Mesenchymal stem cell (in vitro differentiated cells and primary cell): ENCODE measurements at regions not wholly inside any gene's neighbourhood (a gene's known extent, or its start where the extent isn't known, plus 50 kb on each side); places are given as distances from the start of the nearest gene placed in this dataset.

ENCODE experiments used
- DNase-seq: peaks from one replicate; pipeline ENCODE4 v3.0.0-alpha.2; 2013
- H2AFZ ChIP-seq: one replicate; pipeline ENCODE4 v1.6.1; 2013; ENCODE audit warnings: low read depth, mild to moderate bottlenecking, control low read depth, inconsistent platforms, low read length, moderate library complexity
- H2AK5ac ChIP-seq: 2 replicates; pipeline ENCODE4 v1.6.1; 2013; ENCODE audit warnings: low read length, moderate library complexity, mild to moderate bottlenecking, inconsistent platforms; ENCODE audit not compliant: severe bottlenecking
- H2BK120ac ChIP-seq: one replicate; pipeline ENCODE4 v1.6.1; 2013; ENCODE audit warnings: low read depth, mild to moderate bottlenecking, inconsistent platforms, low read length, moderate library complexity
- H2BK12ac ChIP-seq, 2 experiments: one replicate each; pipeline ENCODE4 v1.6.1; 2013; ENCODE audit warnings: inconsistent platforms in 2 of 2, low read length in 2 of 2, mild to moderate bottlenecking in 2 of 2, moderate library complexity in 2 of 2, control low read depth in 1 of 2
- H2BK15ac ChIP-seq: one replicate; pipeline ENCODE4 v1.6.1; 2013; ENCODE audit warnings: mild to moderate bottlenecking, low read depth, inconsistent platforms; ENCODE audit not compliant: poor library complexity, severe bottlenecking
- H2BK5ac ChIP-seq: 2 replicates; pipeline ENCODE4 v1.6.1; 2013; ENCODE audit warnings: low read depth, mild to moderate bottlenecking, low read length, control low read depth, inconsistent platforms; ENCODE audit not compliant: poor library complexity, severe bottlenecking
- H3K14ac ChIP-seq, 2 experiments: one replicate each; pipeline ENCODE4 v1.6.1; 2013; ENCODE audit warnings: inconsistent platforms in 2 of 2, low read length in 2 of 2, control low read depth in 1 of 2, mild to moderate bottlenecking in 1 of 2, moderate library complexity in 1 of 2
- H3K18ac ChIP-seq, 2 experiments: one replicate each; pipeline ENCODE4 v1.6.1; 2013; ENCODE audit warnings: inconsistent platforms in 2 of 2, low read length in 2 of 2, control low read depth in 1 of 2, low read depth in 1 of 2, mild to moderate bottlenecking in 1 of 2
- H3K23ac ChIP-seq, 2 experiments: one replicate each; pipeline ENCODE4 v1.6.1; 2013; ENCODE audit warnings: inconsistent platforms in 2 of 2, low read length in 2 of 2, mild to moderate bottlenecking in 2 of 2, moderate library complexity in 2 of 2, control low read depth in 1 of 2
- H3K27ac ChIP-seq: 2 replicates; pipeline ENCODE4 v1.5.1; 2013; ENCODE audit warnings: mild to moderate bottlenecking, moderate library complexity, low read length, control low read depth, inconsistent platforms; ENCODE audit not compliant: poor library complexity, severe bottlenecking
- H3K27me3 ChIP-seq, 2 experiments: 2 replicates each; pipeline versions ENCODE4 v1.6.1 to v1.7.0; 2013; ENCODE audit warnings: low read length in 2 of 2, mild to moderate bottlenecking in 2 of 2, moderate library complexity in 2 of 2, control low read depth in 1 of 2, inconsistent platforms in 1 of 2; ENCODE audit not compliant: control insufficient read depth in 1 of 2, insufficient read depth in 1 of 2
- H3K36me3 ChIP-seq, 2 experiments: 2 replicates each; pipeline versions ENCODE4 v1.6.1 to v1.7.0; 2013; ENCODE audit warnings: low read length in 2 of 2, control low read depth in 1 of 2, inconsistent platforms in 1 of 2, low read depth in 1 of 2, mild to moderate bottlenecking in 1 of 2; ENCODE audit not compliant: insufficient read depth in 2 of 2, control insufficient read depth in 1 of 2
- H3K4ac ChIP-seq, 2 experiments: one replicate each; pipeline ENCODE4 v1.6.1; 2013; ENCODE audit warnings: inconsistent platforms in 2 of 2, low read length in 2 of 2, mild to moderate bottlenecking in 2 of 2, moderate library complexity in 2 of 2, control low read depth in 1 of 2, low read depth in 1 of 2
- H3K4me1 ChIP-seq: 2 replicates; pipeline ENCODE4 v1.6.1; 2013; ENCODE audit warnings: low read depth, low read length, control low read depth; ENCODE audit not compliant: control insufficient read depth, insufficient read depth
- H3K4me2 ChIP-seq: 2 replicates; pipeline ENCODE4 v1.6.1; 2013; ENCODE audit warnings: low read length, mild to moderate bottlenecking, inconsistent platforms; ENCODE audit not compliant: poor library complexity, severe bottlenecking
- H3K4me3 ChIP-seq, 2 experiments: 2 replicates each; pipeline versions ENCODE4 v1.5.1 to v1.7.0; 2013; ENCODE audit warnings: low read length in 2 of 2, mild to moderate bottlenecking in 2 of 2, control low read depth in 1 of 2, low read depth in 1 of 2; ENCODE audit not compliant: insufficient read depth in 1 of 2
- H3K79me1 ChIP-seq: replicated peaks from 2 replicates; pipeline ENCODE4 v1.6.1; 2013; ENCODE audit warnings: mild to moderate bottlenecking, control low read depth, low read length, inconsistent platforms; ENCODE audit not compliant: poor library complexity, severe bottlenecking
- H3K9ac ChIP-seq: 2 replicates; pipeline ENCODE4 v1.7.0; 2013; ENCODE audit warnings: mild to moderate bottlenecking, low read length, moderate library complexity
- H3K9me3 ChIP-seq: 2 replicates; pipeline ENCODE4 v1.7.0; 2013; ENCODE audit warnings: mild to moderate bottlenecking, low read length; ENCODE audit not compliant: control insufficient read depth
- H4K8ac ChIP-seq: one replicate; pipeline ENCODE4 v1.6.1; 2013; ENCODE audit warnings: inconsistent platforms, mild to moderate bottlenecking, low read length, moderate library complexity
- H4K91ac ChIP-seq: one replicate; pipeline ENCODE4 v1.6.1; 2013; ENCODE audit warnings: mild to moderate bottlenecking, low read length, inconsistent platforms
- WGBS: methylation state at CpG from one replicate; pipeline ENCODE4 v1.1.7; 2013; ENCODE audit warnings: mixed read lengths; 5-methylcytosine and 5-hydroxymethylcytosine counted together

GRCh38 chr9:88690628-88691027, 155.7 kb downstream of the NXNL2 start:
- Histone ChIP-seq H3K27ac (no peak overlapping the region), H2BK15ac (no peak overlapping the region), H3K4me1 (peaks cover 7% of the 10 kb centered on the region), H3K4me3 (no peak overlapping the region), H3K27me3 (no peaks in the 10 kb centered on the region), H2BK5ac (no peak overlapping the region), H3K14ac (no peak overlapping the region), H2AFZ (no peak overlapping the region), H2BK12ac (no peak overlapping the region), H2BK120ac (no peak overlapping the region), H3K9ac (no peak overlapping the region), H4K8ac (no peak overlapping the region), H3K18ac (no peak overlapping the region), H3K4me2 (no peak overlapping the region), H3K79me1 (no peaks in the 10 kb centered on the region), H3K4ac (no peak overlapping the region), H3K36me3 (no peaks in the 10 kb centered on the region), H2AK5ac (no peak overlapping the region), H3K23ac (no peak overlapping the region), H4K91ac (no peak overlapping the region), H3K9me3 (peaks cover 14% of the 10 kb centered on the region)
- 95% methylated on average over 2 of the region's 3 CpGs for WGBS
- DNase-seq = no peak

- Histone ChIP-seq H3K18ac (no peak overlapping the region), H3K23ac (no peak overlapping the region)
- 86% methylated on average over 3 of the region's 3 CpGs for WGBS
Observed at GRCh38 chr9:88691091-88691490, 156.1 kb downstream of the NXNL2 start.

GRCh38 chr9:88691811-88692210, 156.8 kb downstream of the NXNL2 start:
- H2AK5ac ChIP-seq = no peak overlapping the region
- H3K27me3 ChIP-seq = no peaks in the 10 kb centered on the region
- H2BK15ac ChIP-seq = no peak overlapping the region
- no peak overlapping the region for H4K91ac ChIP-seq
- H2BK12ac ChIP-seq = peak overlapping the region in 1 of 2 experiments; percentile 77
- H3K18ac ChIP-seq = peak overlapping the region in 1 of 2 experiments; percentile 55
- peak; percentile 18 for DNase-seq
- H3K4me3 ChIP-seq = no peak overlapping the region
- no peak overlapping the region for H3K4ac ChIP-seq
- no peak overlapping the region for H2AFZ ChIP-seq
- H3K23ac ChIP-seq = no peak overlapping the region
- no peak overlapping the region for H3K14ac ChIP-seq
- H3K36me3 ChIP-seq = no peaks in the 10 kb centered on the region
- WGBS = 87% methylated on average over 1 of the region's 2 CpGs
- H2BK120ac ChIP-seq = no peak overlapping the region
- H3K9me3 ChIP-seq = peaks cover 14% of the 10 kb centered on the region
- H4K8ac ChIP-seq = no peak overlapping the region
- no peak overlapping the region for H3K4me2 ChIP-seq
- no peak overlapping the region for H2BK5ac ChIP-seq
- H3K9ac ChIP-seq = no peak overlapping the region
- H3K4me1 ChIP-seq = peaks cover 7% of the 10 kb centered on the region
- no peaks in the 10 kb centered on the region for H3K79me1 ChIP-seq
- H3K27ac ChIP-seq = no peak overlapping the region

More at GRCh38 chr9:88691091-88691490, 156.1 kb downstream of the NXNL2 start:
- Histone ChIP-seq H3K9me3 (peaks cover 14% of the 10 kb centered on the region), H2BK15ac (no peak overlapping the region), H3K4me3 (no peak overlapping the region), H4K91ac (no peak overlapping the region), H2AK5ac (no peak overlapping the region), H3K79me1 (no peaks in the 10 kb centered on the region), H3K4me1 (peaks cover 7% of the 10 kb centered on the region), H2BK120ac (no peak overlapping the region), H3K27me3 (no peaks in the 10 kb centered on the region), H3K14ac (no peak overlapping the region), H2BK5ac (no peak overlapping the region), H2BK12ac (no peak overlapping the region), H2AFZ (no peak overlapping the region), H3K9ac (no peak overlapping the region), H3K4ac (no peak overlapping the region), H3K36me3 (no peaks in the 10 kb centered on the region), H3K4me2 (no peak overlapping the region), H3K27ac (no peak overlapping the region), H4K8ac (no peak overlapping the region)
- no peak for DNase-seq

GRCh38 chr9:88692827-88693226, 157.8 kb downstream of the NXNL2 start:
- Histone ChIP-seq H3K4me1 (peaks cover 7% of the 10 kb centered on the region), H3K4ac (no peak overlapping the region), H3K4me3 (no peak overlapping the region), H3K9me3 (peaks cover 14% of the 10 kb centered on the region), H3K14ac (no peak overlapping the region), H2BK15ac (no peak overlapping the region), H2AK5ac (no peak overlapping the region), H3K4me2 (no peak overlapping the region), H3K9ac (no peak overlapping the region), H3K36me3 (no peaks in the 10 kb centered on the region), H4K91ac (no peak overlapping the region), H3K27ac (no peak overlapping the region), H2BK120ac (no peak overlapping the region), H3K27me3 (no peaks in the 10 kb centered on the region), H2BK12ac (peak overlapping the region; percentile 23 to 61), H3K23ac (no peak overlapping the region), H2BK5ac (no peak overlapping the region), H2AFZ (no peak overlapping the region), H3K79me1 (no peaks in the 10 kb centered on the region), H4K8ac (no peak overlapping the region), H3K18ac (peak overlapping the region in 1 of 2 experiments; percentile 67)
- WGBS = 100% methylated on average over 2 of the region's 2 CpGs
- no peak for DNase-seq
